ENCODE measurements at regions not wholly inside any gene's neighbourhood (a gene's known extent, or its start where the extent isn't known, plus 50 kb on each side); places are given as distances from the start of the nearest gene placed in this dataset.

GRCh38 chr9:19550009-19550408 lies 141.2 kb downstream of the ACER2 start:
- TF ChIP-seq CTCF (IDR thresholded peaks at IDR 0.05; ENCODE audit: insufficient read depth, low read length, poor library complexity, severe bottlenecking) (no peak), EZH2phosphoT487 (conservative IDR thresholded peaks at IDR 0.05; ENCODE audit: low read length) (no peak)

Measured in SU-DHL-6 (cell line).